NCI-H2107 treated with DMSO at 0.1 percent for 48 hours (cell line): ENCODE measurements at regions not wholly inside any gene's neighbourhood (a gene's known extent, or its start where the extent isn't known, plus 50 kb on each side); places are given as distances from the start of the nearest gene placed in this dataset.

Experiments
- DNase-seq: peaks from one replicate; lab custom pipeline; 2025; ENCODE audit not compliant: unreplicated experiment; lab: John Stamatoyannopoulos, UW

- DNase-seq, result no peak
Measured at GRCh38 chr1:98002288-98002687, 81.5 kb upstream of the DPYD start.

GRCh38 chr1:98001764-98002163, 80.9 kb upstream of the DPYD start:
- no peak for DNase-seq

DNA sequence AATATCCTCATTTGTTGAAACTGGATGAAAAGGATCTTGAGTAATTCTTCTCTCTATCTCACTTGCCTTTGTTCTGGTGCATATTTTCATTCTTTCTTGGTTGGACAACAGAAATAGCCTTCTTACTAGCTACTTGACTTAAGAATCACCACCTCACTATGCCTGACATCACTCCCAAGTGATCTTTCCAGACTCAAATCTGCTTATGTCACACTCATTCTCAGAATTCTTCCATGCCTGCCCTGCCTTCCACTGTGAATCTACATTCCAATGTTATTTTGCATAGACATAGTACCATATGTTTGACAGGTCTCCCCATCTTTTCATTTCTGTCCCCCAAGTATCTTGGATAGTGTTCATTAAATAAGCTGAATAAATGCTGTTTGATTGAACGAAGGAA, 78.5 kb upstream of the DPYD start:
- DNase-seq, result no peak

- DNase-seq, result no peak
Measured at GRCh38 chr1:97996880-97997279, 76.0 kb upstream of the DPYD start.

GRCh38 chr1:97989094-97989680, 68.4 kb upstream of the DPYD start:
- DNase-seq, result no peak

- DNase-seq, result no peak
Measured at GRCh38 chr1:97986041-97987005, 65.5 kb upstream of the DPYD start.

- DNase-seq, result no peak
Measured at GRCh38 chr1:97983126-97983525, 62.3 kb upstream of the DPYD start.

DNA sequence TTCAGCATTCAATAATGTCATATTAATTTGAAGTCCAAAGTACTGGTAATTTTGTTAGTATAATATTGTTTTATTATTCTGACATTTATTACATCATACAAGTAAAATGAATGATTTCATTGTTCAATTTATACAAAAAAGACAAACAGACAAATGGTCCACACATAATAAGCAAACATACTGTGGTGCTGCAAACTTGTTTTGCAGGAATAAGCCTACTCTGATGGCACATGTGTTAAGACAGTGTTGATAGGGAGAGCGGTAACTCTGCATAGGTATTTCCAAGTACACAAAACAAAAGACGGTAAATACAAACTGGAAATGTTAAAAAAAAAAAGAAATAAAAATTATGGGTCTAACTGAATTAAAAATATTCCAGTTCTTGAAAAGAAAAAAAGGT, 59.7 kb upstream of the DPYD start:
- DNase-seq, result no peak

GRCh38 chr1:97976801-97977200, 56.0 kb upstream of the DPYD start:
- no peak for DNase-seq
